ENCODE measurements at regions not wholly inside any gene's neighbourhood (a gene's known extent, or its start where the extent isn't known, plus 50 kb on each side); places are given as distances from the start of the nearest gene placed in this dataset.

GRCh38 chr10:64283621-64284020 is 762.4 kb downstream of the REEP3 start:
- H3K36me3 ChIP-seq (ENCODE audit: control insufficient read depth, insufficient read depth, low read length), result no peaks in the 10 kb centered on the region
- H3K4me3 ChIP-seq (ENCODE audit: low read depth, low read length), result no peak overlapping the region
- Mint-ChIP-seq H3K9me3 (peaks cover 0 to 7% (median 3%) of the 10 kb centered on the region in 7 donors), H3K27ac (no peak overlapping the region), H3K27me3 (no peaks in the 10 kb centered on the region), H3K4me1 (no peaks in the 10 kb centered on the region), H3K36me3 (no peaks in the 10 kb centered on the region), H3K4me3 (no peak overlapping the region)
- no peaks in the 10 kb centered on the region for H3K4me1 ChIP-seq (ENCODE audit: control insufficient read depth, insufficient read depth, low read length, poor library complexity, severe bottlenecking)
- ATAC-seq (ENCODE audit: low read depth in 2 of 2) (no peak), DNase-seq (no peak)
- H3K27ac ChIP-seq (ENCODE audit: insufficient read depth, low read length, poor library complexity, severe bottlenecking), result no peak overlapping the region
- H3K27me3 ChIP-seq (ENCODE audit: control insufficient read depth, insufficient read depth, low read length), result no peaks in the 10 kb centered on the region
- no peaks in the 10 kb centered on the region for H3K9me3 ChIP-seq (ENCODE audit: control insufficient read depth in 2 of 2, low read length in 2 of 2)

GRCh38 chr10:64286533-64286932 is 765.3 kb downstream of the REEP3 start:
- Histone ChIP-seq H3K36me3 (ENCODE audit: control insufficient read depth, insufficient read depth, low read length) (no peaks in the 10 kb centered on the region), H3K27me3 (ENCODE audit: control insufficient read depth, insufficient read depth, low read length) (no peaks in the 10 kb centered on the region), H3K27ac (ENCODE audit: insufficient read depth, low read length, poor library complexity, severe bottlenecking) (no peak overlapping the region), H3K4me1 (ENCODE audit: control insufficient read depth, insufficient read depth, low read length, poor library complexity, severe bottlenecking) (no peaks in the 10 kb centered on the region), H3K4me3 (ENCODE audit: low read depth, low read length) (no peak overlapping the region), H3K9me3 (ENCODE audit: control insufficient read depth in 2 of 2, low read length in 2 of 2) (no peaks in the 10 kb centered on the region)
- Mint-ChIP-seq H3K27me3 (no peaks in the 10 kb centered on the region), H3K4me1 (no peaks in the 10 kb centered on the region), H3K27ac (no peak overlapping the region), H3K9me3 (peaks cover 0 to 6% (median 3%) of the 10 kb centered on the region in 7 donors), H3K4me3 (no peak overlapping the region), H3K36me3 (no peaks in the 10 kb centered on the region)
- no peak for ATAC-seq (ENCODE audit: low read depth in 2 of 2)
- DNase-seq, result no peak

GRCh38 chr10:64288404-64288803 is 767.2 kb downstream of the REEP3 start:
- Mint-ChIP-seq H3K27ac (no peak overlapping the region), H3K36me3 (no peaks in the 10 kb centered on the region), H3K4me1 (no peaks in the 10 kb centered on the region), H3K9me3 (peaks cover 0 to 6% (median 4%) of the 10 kb centered on the region in 7 donors), H3K27me3 (no peaks in the 10 kb centered on the region), H3K4me3 (no peak overlapping the region)
- Histone ChIP-seq H3K36me3 (ENCODE audit: control insufficient read depth, insufficient read depth, low read length) (no peaks in the 10 kb centered on the region), H3K9me3 (ENCODE audit: control insufficient read depth in 2 of 2, low read length in 2 of 2) (no peaks in the 10 kb centered on the region), H3K4me1 (ENCODE audit: control insufficient read depth, insufficient read depth, low read length, poor library complexity, severe bottlenecking) (no peaks in the 10 kb centered on the region), H3K27me3 (ENCODE audit: control insufficient read depth, insufficient read depth, low read length) (no peaks in the 10 kb centered on the region), H3K4me3 (ENCODE audit: low read depth, low read length) (no peak overlapping the region), H3K27ac (ENCODE audit: insufficient read depth, low read length, poor library complexity, severe bottlenecking) (no peak overlapping the region)
- ATAC-seq (ENCODE audit: low read depth in 2 of 2) (no peak), DNase-seq (no peak)

GRCh38 chr10:64303566-64303965 is 782.4 kb downstream of the REEP3 start:
- no peaks in the 10 kb centered on the region for H3K36me3 ChIP-seq (ENCODE audit: control insufficient read depth, insufficient read depth, low read length)
- H3K27me3 ChIP-seq (ENCODE audit: control insufficient read depth, insufficient read depth, low read length), result no peaks in the 10 kb centered on the region
- H3K9me3 ChIP-seq (ENCODE audit: control insufficient read depth in 2 of 2, low read length in 2 of 2), result no peaks in the 10 kb centered on the region
- Mint-ChIP-seq H3K27ac (no peak overlapping the region), H3K4me3 (no peak overlapping the region), H3K9me3 (peaks cover 0 to 9% (median 3%) of the 10 kb centered on the region in 7 donors), H3K4me1 (no peaks in the 10 kb centered on the region), H3K27me3 (no peaks in the 10 kb centered on the region), H3K36me3 (no peaks in the 10 kb centered on the region)
- DNase-seq, result no peak
- H3K4me3 ChIP-seq (ENCODE audit: low read depth, low read length), result no peak overlapping the region
- H3K4me1 ChIP-seq (ENCODE audit: control insufficient read depth, insufficient read depth, low read length, poor library complexity, severe bottlenecking), result no peaks in the 10 kb centered on the region
- ATAC-seq (ENCODE audit: low read depth in 2 of 2), result no peak
- no peak overlapping the region for H3K27ac ChIP-seq (ENCODE audit: insufficient read depth, low read length, poor library complexity, severe bottlenecking)

GRCh38 chr10:64306729-64307327 is 785.6 kb downstream of the REEP3 start:
- ATAC-seq (ENCODE audit: low read depth in 2 of 2) (no peak), DNase-seq (no peak)
- Mint-ChIP-seq H3K4me3 (no peak overlapping the region), H3K4me1 (no peaks in the 10 kb centered on the region), H3K27ac (no peak overlapping the region), H3K9me3 (peaks cover 0 to 9% (median 3%) of the 10 kb centered on the region in 7 donors), H3K36me3 (no peaks in the 10 kb centered on the region), H3K27me3 (no peaks in the 10 kb centered on the region)
- no peaks in the 10 kb centered on the region for H3K9me3 ChIP-seq (ENCODE audit: control insufficient read depth in 2 of 2, low read length in 2 of 2)
- H3K27ac ChIP-seq (ENCODE audit: insufficient read depth, low read length, poor library complexity, severe bottlenecking), result no peak overlapping the region
- no peaks in the 10 kb centered on the region for H3K4me1 ChIP-seq (ENCODE audit: control insufficient read depth, insufficient read depth, low read length, poor library complexity, severe bottlenecking)
- H3K27me3 ChIP-seq (ENCODE audit: control insufficient read depth, insufficient read depth, low read length), result no peaks in the 10 kb centered on the region
- no peak overlapping the region for H3K4me3 ChIP-seq (ENCODE audit: low read depth, low read length)
- no peaks in the 10 kb centered on the region for H3K36me3 ChIP-seq (ENCODE audit: control insufficient read depth, insufficient read depth, low read length)

- no peak overlapping the region for H3K27ac Mint-ChIP-seq
- H3K36me3 Mint-ChIP-seq, result no peaks in the 10 kb centered on the region
- Histone ChIP-seq H3K4me1 (ENCODE audit: control insufficient read depth, insufficient read depth, low read length, poor library complexity, severe bottlenecking) (no peaks in the 10 kb centered on the region), H3K4me3 (ENCODE audit: low read depth, low read length) (no peak overlapping the region), H3K36me3 (ENCODE audit: control insufficient read depth, insufficient read depth, low read length) (no peaks in the 10 kb centered on the region), H3K27me3 (ENCODE audit: control insufficient read depth, insufficient read depth, low read length) (no peaks in the 10 kb centered on the region), H3K9me3 (ENCODE audit: control insufficient read depth in 2 of 2, low read length in 2 of 2) (no peaks in the 10 kb centered on the region), H3K27ac (ENCODE audit: insufficient read depth, low read length, poor library complexity, severe bottlenecking) (no peak overlapping the region)
- ATAC-seq (ENCODE audit: low read depth in 2 of 2) (no peak), DNase-seq (no peak)
- no peaks in the 10 kb centered on the region for H3K27me3 Mint-ChIP-seq
- H3K4me1 Mint-ChIP-seq, result no peaks in the 10 kb centered on the region
- H3K4me3 Mint-ChIP-seq, result no peak overlapping the region
- peaks cover 0 to 10% (median 4%) of the 10 kb centered on the region in 7 donors for H3K9me3 Mint-ChIP-seq
These were observed 791.7 kb downstream of the REEP3 start for GRCh38 chr10:64312876-64313275.

GRCh38 chr10:64313967-64314366 is 792.8 kb downstream of the REEP3 start:
- Histone ChIP-seq H3K27ac (ENCODE audit: insufficient read depth, low read length, poor library complexity, severe bottlenecking) (no peak overlapping the region), H3K36me3 (ENCODE audit: control insufficient read depth, insufficient read depth, low read length) (no peaks in the 10 kb centered on the region), H3K9me3 (ENCODE audit: control insufficient read depth in 2 of 2, low read length in 2 of 2) (no peaks in the 10 kb centered on the region), H3K27me3 (ENCODE audit: control insufficient read depth, insufficient read depth, low read length) (no peaks in the 10 kb centered on the region), H3K4me1 (ENCODE audit: control insufficient read depth, insufficient read depth, low read length, poor library complexity, severe bottlenecking) (no peaks in the 10 kb centered on the region), H3K4me3 (ENCODE audit: low read depth, low read length) (no peak overlapping the region)
- Mint-ChIP-seq H3K4me3 (no peak overlapping the region), H3K9me3 (peaks cover 0 to 8% (median 2%) of the 10 kb centered on the region in 7 donors), H3K4me1 (no peaks in the 10 kb centered on the region), H3K27ac (no peak overlapping the region), H3K27me3 (no peaks in the 10 kb centered on the region), H3K36me3 (no peaks in the 10 kb centered on the region)
- ATAC-seq (ENCODE audit: low read depth in 2 of 2), result no peak
- no peak for DNase-seq

- no peaks in the 10 kb centered on the region for H3K36me3 Mint-ChIP-seq
- Histone ChIP-seq H3K4me3 (ENCODE audit: low read depth, low read length) (no peak overlapping the region), H3K27ac (ENCODE audit: insufficient read depth, low read length, poor library complexity, severe bottlenecking) (no peak overlapping the region), H3K27me3 (ENCODE audit: control insufficient read depth, insufficient read depth, low read length) (no peaks in the 10 kb centered on the region), H3K4me1 (ENCODE audit: control insufficient read depth, insufficient read depth, low read length, poor library complexity, severe bottlenecking) (no peaks in the 10 kb centered on the region), H3K9me3 (ENCODE audit: control insufficient read depth in 2 of 2, low read length in 2 of 2) (no peaks in the 10 kb centered on the region), H3K36me3 (ENCODE audit: control insufficient read depth, insufficient read depth, low read length) (no peaks in the 10 kb centered on the region)
- no peak overlapping the region for H3K27ac Mint-ChIP-seq
- H3K4me3 Mint-ChIP-seq, result no peak overlapping the region
- peaks cover 0 to 8% (median 2%) of the 10 kb centered on the region in 7 donors for H3K9me3 Mint-ChIP-seq
- no peaks in the 10 kb centered on the region for H3K27me3 Mint-ChIP-seq
- no peak for DNase-seq
- no peaks in the 10 kb centered on the region for H3K4me1 Mint-ChIP-seq
- no peak for ATAC-seq (ENCODE audit: low read depth in 2 of 2)
These were observed 795.2 kb downstream of the REEP3 start for GRCh38 chr10:64316416-64316815.
